ENCODE measurements at regions not wholly inside any gene's neighbourhood (a gene's known extent, or its start where the extent isn't known, plus 50 kb on each side); places are given as distances from the start of the nearest gene placed in this dataset.

GRCh38 chr2:18346344-18346743, 214.1 kb downstream of the RDH14 start:
- no peak overlapping the region for H3K4me2 ChIP-seq (ENCODE audit: low read length)
- no peak overlapping the region for H2BK5ac ChIP-seq (ENCODE audit: low read length)
- H3K56ac ChIP-seq (ENCODE audit: low read length) = no peak overlapping the region
- no peak overlapping the region for H4K5ac ChIP-seq (ENCODE audit: low read length)
- no peak overlapping the region for H3K27ac ChIP-seq (ENCODE audit: low read depth, low read length)
- no peak overlapping the region for H3K18ac ChIP-seq (ENCODE audit: low read length)
- H2AK5ac ChIP-seq (ENCODE audit: low read length) = no peak overlapping the region
- H3K4me3 ChIP-seq (ENCODE audit: low read length) = no peak overlapping the region
- H3K79me2 ChIP-seq (ENCODE audit: control insufficient read depth, insufficient read depth, low read length) = no peaks in the 10 kb centered on the region
- no peak overlapping the region for H3K9ac ChIP-seq (ENCODE audit: low read length)
- H3K23ac ChIP-seq (ENCODE audit: low read length) = no peak overlapping the region
- H2BK120ac ChIP-seq (ENCODE audit: low read depth, low read length) = no peak overlapping the region
- H3K79me1 ChIP-seq (ENCODE audit: low read length) = no peaks in the 10 kb centered on the region
- H2BK15ac ChIP-seq (replicated peaks; ENCODE audit: low read depth) = no peak overlapping the region
- H3K4me1 ChIP-seq (ENCODE audit: control insufficient read depth, low read depth, low read length) = no peaks in the 10 kb centered on the region
- no peak overlapping the region for H4K8ac ChIP-seq (ENCODE audit: low read depth, low read length)
- H3K27me3 ChIP-seq (ENCODE audit: insufficient read depth, low read length, poor library complexity) = no peaks in the 10 kb centered on the region
- WGBS (ENCODE audit: extremely low coverage, insufficient coverage, low lambda C conversion rate) = no CpG with 5 or more reads among the region's 3 CpGs
- H3K36me3 ChIP-seq (ENCODE audit: control insufficient read depth, insufficient read depth, low read length) = no peaks in the 10 kb centered on the region
- DNase-seq = no peak
- H3K4ac ChIP-seq (ENCODE audit: low read depth, low read length) = no peak overlapping the region

DNA sequence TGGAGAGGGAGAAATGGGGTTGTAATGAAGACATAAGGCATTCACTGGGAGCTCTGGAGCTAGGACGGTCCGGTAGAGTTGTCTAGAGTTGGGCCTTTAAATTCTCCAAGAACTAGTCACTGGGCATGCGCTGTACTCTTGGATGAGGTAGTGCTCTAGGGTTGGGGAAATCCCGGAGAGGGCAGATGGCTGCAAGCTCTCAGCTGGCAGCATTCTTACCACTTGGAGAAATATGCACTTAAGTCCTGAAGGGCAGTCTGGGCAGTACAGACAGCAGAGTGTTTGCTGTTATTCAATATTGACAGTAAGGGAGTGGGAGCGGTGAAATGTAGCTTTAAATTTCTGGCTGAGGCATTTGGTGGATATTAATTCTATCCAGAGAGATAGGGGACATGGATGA, 214.6 kb downstream of the RDH14 start:
- no peak overlapping the region for H3K9ac ChIP-seq (ENCODE audit: low read length)
- H3K79me2 ChIP-seq (ENCODE audit: control insufficient read depth, insufficient read depth, low read length) = no peaks in the 10 kb centered on the region
- H3K18ac ChIP-seq (ENCODE audit: low read length) = no peak overlapping the region
- no peak overlapping the region for H2BK120ac ChIP-seq (ENCODE audit: low read depth, low read length)
- DNase-seq = no peak
- H4K5ac ChIP-seq (ENCODE audit: low read length) = no peak overlapping the region
- H2BK5ac ChIP-seq (ENCODE audit: low read length) = no peak overlapping the region
- no peak overlapping the region for H3K4me3 ChIP-seq (ENCODE audit: low read length)
- H3K27ac ChIP-seq (ENCODE audit: low read depth, low read length) = no peak overlapping the region
- no peaks in the 10 kb centered on the region for H3K4me1 ChIP-seq (ENCODE audit: control insufficient read depth, low read depth, low read length)
- H4K8ac ChIP-seq (ENCODE audit: low read depth, low read length) = no peak overlapping the region
- no peaks in the 10 kb centered on the region for H3K27me3 ChIP-seq (ENCODE audit: insufficient read depth, low read length, poor library complexity)
- H3K79me1 ChIP-seq (ENCODE audit: low read length) = no peaks in the 10 kb centered on the region
- no peak overlapping the region for H2AK5ac ChIP-seq (ENCODE audit: low read length)
- H2BK15ac ChIP-seq (replicated peaks; ENCODE audit: low read depth) = no peak overlapping the region
- no peak overlapping the region for H3K4ac ChIP-seq (ENCODE audit: low read depth, low read length)
- H3K4me2 ChIP-seq (ENCODE audit: low read length) = no peak overlapping the region
- no peaks in the 10 kb centered on the region for H3K36me3 ChIP-seq (ENCODE audit: control insufficient read depth, insufficient read depth, low read length)
- H3K56ac ChIP-seq (ENCODE audit: low read length) = no peak overlapping the region
- no CpG with 5 or more reads among the region's 5 CpGs for WGBS (ENCODE audit: extremely low coverage, insufficient coverage, low lambda C conversion rate)
- H3K23ac ChIP-seq (ENCODE audit: low read length) = no peak overlapping the region

GRCh38 chr2:18342901-18343300, 217.6 kb downstream of the RDH14 start:
- Histone ChIP-seq H3K4ac (ENCODE audit: low read depth, low read length) (no peak overlapping the region), H3K18ac (ENCODE audit: low read length) (no peak overlapping the region), H3K4me3 (ENCODE audit: low read length) (no peak overlapping the region), H2BK120ac (ENCODE audit: low read depth, low read length) (no peak overlapping the region), H3K36me3 (ENCODE audit: control insufficient read depth, insufficient read depth, low read length) (no peaks in the 10 kb centered on the region), H3K4me2 (ENCODE audit: low read length) (no peak overlapping the region), H2BK15ac (replicated peaks; ENCODE audit: low read depth) (no peak overlapping the region), H3K23ac (ENCODE audit: low read length) (no peak overlapping the region), H4K5ac (ENCODE audit: low read length) (no peak overlapping the region), H3K27ac (ENCODE audit: low read depth, low read length) (no peak overlapping the region), H3K79me2 (ENCODE audit: control insufficient read depth, insufficient read depth, low read length) (no peaks in the 10 kb centered on the region), H4K8ac (ENCODE audit: low read depth, low read length) (no peak overlapping the region), H2AK5ac (ENCODE audit: low read length) (no peak overlapping the region), H3K56ac (ENCODE audit: low read length) (no peak overlapping the region), H3K9ac (ENCODE audit: low read length) (no peak overlapping the region), H2BK5ac (ENCODE audit: low read length) (no peak overlapping the region), H3K79me1 (ENCODE audit: low read length) (no peaks in the 10 kb centered on the region), H3K27me3 (ENCODE audit: insufficient read depth, low read length, poor library complexity) (no peaks in the 10 kb centered on the region), H3K4me1 (ENCODE audit: control insufficient read depth, low read depth, low read length) (no peaks in the 10 kb centered on the region)
- no peak for DNase-seq
- no CpG with 5 or more reads among the region's 6 CpGs for WGBS (ENCODE audit: extremely low coverage, insufficient coverage, low lambda C conversion rate)

DNA sequence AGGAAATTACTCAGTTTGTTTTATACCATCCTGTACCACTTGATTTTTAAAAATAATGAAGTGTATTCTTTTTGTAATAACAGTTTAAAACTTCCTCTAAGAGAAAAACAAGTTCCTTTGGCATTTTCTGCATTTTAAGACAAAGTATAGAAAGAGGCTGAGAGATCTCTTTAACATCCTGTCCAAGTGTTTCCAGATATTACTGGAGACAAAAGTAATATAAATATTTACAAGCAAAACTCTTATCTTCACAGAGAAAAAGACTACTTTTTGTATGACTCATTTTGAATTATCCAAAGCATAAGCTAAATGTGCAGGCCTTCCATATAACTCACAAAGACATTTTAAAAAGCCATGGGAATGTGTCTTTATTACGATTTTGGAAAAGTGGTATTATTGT, 221.1 kb downstream of the RDH14 start:
- H3K18ac ChIP-seq (ENCODE audit: low read length) = no peak overlapping the region
- no peak overlapping the region for H3K56ac ChIP-seq (ENCODE audit: low read length)
- H3K4me3 ChIP-seq (ENCODE audit: low read length) = no peak overlapping the region
- H3K36me3 ChIP-seq (ENCODE audit: control insufficient read depth, insufficient read depth, low read length) = no peaks in the 10 kb centered on the region
- H2BK5ac ChIP-seq (ENCODE audit: low read length) = no peak overlapping the region
- H3K23ac ChIP-seq (ENCODE audit: low read length) = no peak overlapping the region
- no peak overlapping the region for H3K27ac ChIP-seq (ENCODE audit: low read depth, low read length)
- no peak overlapping the region for H2BK15ac ChIP-seq (replicated peaks; ENCODE audit: low read depth)
- no peak overlapping the region for H3K4me2 ChIP-seq (ENCODE audit: low read length)
- WGBS (ENCODE audit: extremely low coverage, insufficient coverage, low lambda C conversion rate) = 100% methylated on average over 1 of the region's 1 CpG
- H4K8ac ChIP-seq (ENCODE audit: low read depth, low read length) = no peak overlapping the region
- no peak overlapping the region for H2BK120ac ChIP-seq (ENCODE audit: low read depth, low read length)
- H3K4ac ChIP-seq (ENCODE audit: low read depth, low read length) = no peak overlapping the region
- peaks cover 2% of the 10 kb centered on the region for H3K4me1 ChIP-seq (ENCODE audit: control insufficient read depth, low read depth, low read length)
- H3K27me3 ChIP-seq (ENCODE audit: insufficient read depth, low read length, poor library complexity) = no peaks in the 10 kb centered on the region
- no peaks in the 10 kb centered on the region for H3K79me1 ChIP-seq (ENCODE audit: low read length)
- no peaks in the 10 kb centered on the region for H3K79me2 ChIP-seq (ENCODE audit: control insufficient read depth, insufficient read depth, low read length)
- no peak overlapping the region for H3K9ac ChIP-seq (ENCODE audit: low read length)
- no peak for DNase-seq
- H4K5ac ChIP-seq (ENCODE audit: low read length) = no peak overlapping the region
- no peak overlapping the region for H2AK5ac ChIP-seq (ENCODE audit: low read length)

DNA sequence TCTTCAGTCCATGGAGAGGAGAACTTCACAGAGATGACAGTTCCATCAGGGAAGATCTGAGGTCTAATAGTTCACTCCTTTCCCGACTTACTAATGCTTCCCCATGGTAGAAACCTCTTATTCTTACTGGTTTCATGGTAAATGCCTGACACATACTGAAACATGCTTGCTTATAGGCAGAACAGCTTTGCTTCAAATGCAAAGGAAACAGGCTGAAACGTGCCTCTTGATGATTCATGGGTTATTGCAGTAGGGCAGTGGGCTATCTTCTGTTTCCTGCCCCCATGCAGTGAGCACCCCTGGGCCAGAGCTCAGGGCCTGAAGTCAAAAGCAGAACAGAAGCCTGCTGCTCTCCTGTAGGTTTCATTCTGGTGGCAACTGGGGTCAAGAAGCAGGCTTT, 223.5 kb downstream of the RDH14 start:
- no peaks in the 10 kb centered on the region for H3K27me3 ChIP-seq (ENCODE audit: insufficient read depth, low read length, poor library complexity)
- H3K56ac ChIP-seq (ENCODE audit: low read length) = peak overlapping the region; percentile 45
- no CpG with 5 or more reads among the region's 2 CpGs for WGBS (ENCODE audit: extremely low coverage, insufficient coverage, low lambda C conversion rate)
- H3K9ac ChIP-seq (ENCODE audit: low read length) = no peak overlapping the region
- no peak overlapping the region for H4K5ac ChIP-seq (ENCODE audit: low read length)
- H2AK5ac ChIP-seq (ENCODE audit: low read length) = no peak overlapping the region
- no peak overlapping the region for H2BK15ac ChIP-seq (replicated peaks; ENCODE audit: low read depth)
- H3K79me2 ChIP-seq (ENCODE audit: control insufficient read depth, insufficient read depth, low read length) = no peaks in the 10 kb centered on the region
- H4K8ac ChIP-seq (ENCODE audit: low read depth, low read length) = no peak overlapping the region
- no peak overlapping the region for H3K4me3 ChIP-seq (ENCODE audit: low read length)
- no peak overlapping the region for H3K4me2 ChIP-seq (ENCODE audit: low read length)
- no peak overlapping the region for H3K18ac ChIP-seq (ENCODE audit: low read length)
- no peak for DNase-seq
- H3K4ac ChIP-seq (ENCODE audit: low read depth, low read length) = no peak overlapping the region
- no peak overlapping the region for H2BK5ac ChIP-seq (ENCODE audit: low read length)
- H3K27ac ChIP-seq (ENCODE audit: low read depth, low read length) = no peak overlapping the region
- peaks cover 2% of the 10 kb centered on the region for H3K4me1 ChIP-seq (ENCODE audit: control insufficient read depth, low read depth, low read length)
- H3K36me3 ChIP-seq (ENCODE audit: control insufficient read depth, insufficient read depth, low read length) = no peaks in the 10 kb centered on the region
- no peak overlapping the region for H2BK120ac ChIP-seq (ENCODE audit: low read depth, low read length)
- no peak overlapping the region for H3K23ac ChIP-seq (ENCODE audit: low read length)
- H3K79me1 ChIP-seq (ENCODE audit: low read length) = no peaks in the 10 kb centered on the region

- no peak overlapping the region for H3K56ac ChIP-seq (ENCODE audit: low read length)
- H3K4me2 ChIP-seq (ENCODE audit: low read length) = no peak overlapping the region
- H3K27me3 ChIP-seq (ENCODE audit: insufficient read depth, low read length, poor library complexity) = no peaks in the 10 kb centered on the region
- H2BK120ac ChIP-seq (ENCODE audit: low read depth, low read length) = no peak overlapping the region
- H3K4me3 ChIP-seq (ENCODE audit: low read length) = no peak overlapping the region
- H3K4ac ChIP-seq (ENCODE audit: low read depth, low read length) = no peak overlapping the region
- H4K5ac ChIP-seq (ENCODE audit: low read length) = no peak overlapping the region
- no peaks in the 10 kb centered on the region for H3K79me1 ChIP-seq (ENCODE audit: low read length)
- no peak overlapping the region for H3K9ac ChIP-seq (ENCODE audit: low read length)
- H3K79me2 ChIP-seq (ENCODE audit: control insufficient read depth, insufficient read depth, low read length) = no peaks in the 10 kb centered on the region
- no peak overlapping the region for H2AK5ac ChIP-seq (ENCODE audit: low read length)
- peaks cover 2% of the 10 kb centered on the region for H3K4me1 ChIP-seq (ENCODE audit: control insufficient read depth, low read depth, low read length)
- H4K8ac ChIP-seq (ENCODE audit: low read depth, low read length) = no peak overlapping the region
- H2BK5ac ChIP-seq (ENCODE audit: low read length) = no peak overlapping the region
- no peak overlapping the region for H2BK15ac ChIP-seq (replicated peaks; ENCODE audit: low read depth)
- H3K23ac ChIP-seq (ENCODE audit: low read length) = no peak overlapping the region
- no peak overlapping the region for H3K18ac ChIP-seq (ENCODE audit: low read length)
- no peaks in the 10 kb centered on the region for H3K36me3 ChIP-seq (ENCODE audit: control insufficient read depth, insufficient read depth, low read length)
- no peak for DNase-seq
- no peak overlapping the region for H3K27ac ChIP-seq (ENCODE audit: low read depth, low read length)
- no CpG with 5 or more reads among the region's 6 CpGs for WGBS (ENCODE audit: extremely low coverage, insufficient coverage, low lambda C conversion rate)
These were observed 228.0 kb downstream of the RDH14 start for GRCh38 chr2:18332477-18332876.

All from mesendoderm (in vitro differentiated cells).